Neural crest cell (in vitro differentiated cells): ENCODE measurements at regions not wholly inside any gene's neighbourhood (a gene's known extent, or its start where the extent isn't known, plus 50 kb on each side); places are given as distances from the start of the nearest gene placed in this dataset.

Source experiments
- DNase-seq: peaks from one replicate; pipeline ENCODE4 v3.0.0; 2021; ENCODE audit warnings: low read depth, mixed read lengths, low spot score
- H3K27ac Mint-ChIP-seq: one replicate; pipeline ENCODE4 v1.8.0; 2021; ENCODE audit warnings: mild to moderate bottlenecking, mixed read lengths; ENCODE audit not compliant: unreplicated experiment
- H3K27me3 Mint-ChIP-seq: 2 replicates; pipeline ENCODE4 v1.8.0; 2021; ENCODE audit warnings: low read depth, mild to moderate bottlenecking, mixed read lengths
- H3K36me3 Mint-ChIP-seq: 2 replicates; pipeline ENCODE4 v1.8.0; 2021; ENCODE audit warnings: low read depth, mild to moderate bottlenecking, mixed read lengths
- H3K4me1 Mint-ChIP-seq: 2 replicates; pipeline ENCODE4 v1.8.0; 2021; ENCODE audit warnings: mixed read lengths
- H3K4me3 Mint-ChIP-seq: one replicate; pipeline ENCODE4 v1.8.0; 2021; ENCODE audit warnings: mild to moderate bottlenecking, mixed read lengths
- H3K9me3 Mint-ChIP-seq: 2 replicates; pipeline ENCODE4 v1.8.0; 2021; ENCODE audit warnings: mixed read lengths
- CTCF ChIP-seq: fragments of 200-600 bp; sonication (generic); conservative IDR thresholded peaks from 2 replicates; pipeline ENCODE4 v1.5.0; 2021; ENCODE audit warnings: antibody characterized with exemption, mild to moderate bottlenecking

- DNase-seq = no peak
- H3K4me3 Mint-ChIP-seq = no peak overlapping the region
- no peak for TF ChIP-seq CTCF
- no peaks in the 10 kb centered on the region for H3K36me3 Mint-ChIP-seq
- H3K27me3 Mint-ChIP-seq = no peaks in the 10 kb centered on the region
- H3K9me3 Mint-ChIP-seq = no peaks in the 10 kb centered on the region
- H3K4me1 Mint-ChIP-seq = no peaks in the 10 kb centered on the region
- H3K27ac Mint-ChIP-seq = no peak overlapping the region
Measured at GRCh38 chr5:20129501-20129900, 141.5 kb upstream of the CDH18 start.

GRCh38 chr5:20128343-20128742 lies 140.3 kb upstream of the CDH18 start:
- no peaks in the 10 kb centered on the region for H3K9me3 Mint-ChIP-seq
- DNase-seq = no peak
- no peaks in the 10 kb centered on the region for H3K36me3 Mint-ChIP-seq
- no peaks in the 10 kb centered on the region for H3K4me1 Mint-ChIP-seq
- no peaks in the 10 kb centered on the region for H3K27me3 Mint-ChIP-seq
- H3K4me3 Mint-ChIP-seq = no peak overlapping the region
- TF ChIP-seq CTCF = no peak
- H3K27ac Mint-ChIP-seq = no peak overlapping the region

- Mint-ChIP-seq H3K4me1 (no peaks in the 10 kb centered on the region), H3K4me3 (no peak overlapping the region), H3K27me3 (no peaks in the 10 kb centered on the region), H3K27ac (no peak overlapping the region), H3K9me3 (no peaks in the 10 kb centered on the region), H3K36me3 (no peaks in the 10 kb centered on the region)
- no peak for TF ChIP-seq CTCF
- no peak for DNase-seq
Measured at GRCh38 chr5:20114526-20114925, 126.5 kb upstream of the CDH18 start.

- Mint-ChIP-seq H3K4me3 (no peak overlapping the region), H3K27me3 (no peaks in the 10 kb centered on the region), H3K9me3 (no peaks in the 10 kb centered on the region), H3K4me1 (no peaks in the 10 kb centered on the region), H3K27ac (no peak overlapping the region), H3K36me3 (no peaks in the 10 kb centered on the region)
- no peak for DNase-seq
- no peak for TF ChIP-seq CTCF
Measured at GRCh38 chr5:20113931-20114330, 125.9 kb upstream of the CDH18 start.

GRCh38 chr5:20113031-20113715 lies 125.2 kb upstream of the CDH18 start:
- no peaks in the 10 kb centered on the region for H3K27me3 Mint-ChIP-seq
- no peak for DNase-seq
- H3K4me3 Mint-ChIP-seq = no peak overlapping the region
- no peaks in the 10 kb centered on the region for H3K36me3 Mint-ChIP-seq
- TF ChIP-seq CTCF = no peak
- H3K27ac Mint-ChIP-seq = no peak overlapping the region
- H3K4me1 Mint-ChIP-seq = no peaks in the 10 kb centered on the region
- no peaks in the 10 kb centered on the region for H3K9me3 Mint-ChIP-seq

GRCh38 chr5:20109326-20109725 lies 121.3 kb upstream of the CDH18 start:
- no peaks in the 10 kb centered on the region for H3K27me3 Mint-ChIP-seq
- H3K27ac Mint-ChIP-seq = no peak overlapping the region
- no peak for TF ChIP-seq CTCF
- H3K36me3 Mint-ChIP-seq = no peaks in the 10 kb centered on the region
- H3K4me1 Mint-ChIP-seq = peaks cover 5% of the 10 kb centered on the region
- no peak for DNase-seq
- peaks cover 2% of the 10 kb centered on the region for H3K9me3 Mint-ChIP-seq
- no peak overlapping the region for H3K4me3 Mint-ChIP-seq
